ENCODE measurements at regions not wholly inside any gene's neighbourhood (a gene's known extent, or its start where the extent isn't known, plus 50 kb on each side); places are given as distances from the start of the nearest gene placed in this dataset.
"Not testable (repeated sequence)": the region's sequence is repeated elsewhere in the genome, so short reads cannot be mapped to it uniquely, and the experiment has no call there.

GRCh38 chr21:10100873-10101272 lies 420.5 kb upstream of the TPTE start:
- DNase-seq (ENCODE audit: low spot score): not testable (repeated sequence)

GRCh38 chr21:10119342-10119741 lies 402.0 kb upstream of the TPTE start:
- not testable (repeated sequence) for DNase-seq (ENCODE audit: low spot score)

GRCh38 chr21:10119746-10120535 lies 401.4 kb upstream of the TPTE start:
- not testable (repeated sequence) for DNase-seq (ENCODE audit: low spot score)

- not testable (repeated sequence) for DNase-seq (ENCODE audit: low spot score)
These were observed 400.8 kb upstream of the TPTE start for GRCh38 chr21:10120536-10120934.

- DNase-seq (ENCODE audit: low spot score): not testable (repeated sequence)
These were observed 400.3 kb upstream of the TPTE start for GRCh38 chr21:10120965-10121550.

- DNase-seq (ENCODE audit: low spot score): not testable (repeated sequence)
These were observed 399.4 kb upstream of the TPTE start for GRCh38 chr21:10121816-10122455.

- not testable (repeated sequence) for DNase-seq (ENCODE audit: low spot score)
These were observed 398.4 kb upstream of the TPTE start for GRCh38 chr21:10122801-10123507.

- DNase-seq (ENCODE audit: low spot score): not testable (repeated sequence)
These were observed 397.9 kb upstream of the TPTE start for GRCh38 chr21:10123508-10123885.

GRCh38 chr21:10125616-10126015 lies 395.8 kb upstream of the TPTE start:
- DNase-seq (ENCODE audit: low spot score): peak; percentile 0

GRCh38 chr21:10134119-10134518 lies 387.3 kb upstream of the TPTE start:
- not testable (repeated sequence) for DNase-seq (ENCODE audit: low spot score)

GRCh38 chr21:10135879-10136278 lies 385.5 kb upstream of the TPTE start:
- DNase-seq (ENCODE audit: low spot score): not testable (repeated sequence)

- DNase-seq (ENCODE audit: low spot score): not testable (repeated sequence)
These were observed 367.2 kb upstream of the TPTE start for GRCh38 chr21:10154178-10154577.
